Astrocyte (in vitro differentiated cells and primary cell): ENCODE measurements at regions not wholly inside any gene's neighbourhood (a gene's known extent, or its start where the extent isn't known, plus 50 kb on each side); places are given as distances from the start of the nearest gene placed in this dataset.

Experiments
- EZH2 ChIP-seq: IDR thresholded peaks from 2 replicates; pipeline ENCODE4 v1.6.1; 2012; ENCODE audit warnings: mild to moderate bottlenecking, low read length, inconsistent platforms; ENCODE audit not compliant: insufficient read depth
- TF ChIP-seq, protein P1 (sequence below): IDR thresholded peaks from 2 replicates; pipeline ENCODE4 v1.5.1; 2011; ENCODE audit warnings: low read depth, mild to moderate bottlenecking, inconsistent platforms, low read length, moderate library complexity; ENCODE audit not compliant: insufficient read depth

DNA sequence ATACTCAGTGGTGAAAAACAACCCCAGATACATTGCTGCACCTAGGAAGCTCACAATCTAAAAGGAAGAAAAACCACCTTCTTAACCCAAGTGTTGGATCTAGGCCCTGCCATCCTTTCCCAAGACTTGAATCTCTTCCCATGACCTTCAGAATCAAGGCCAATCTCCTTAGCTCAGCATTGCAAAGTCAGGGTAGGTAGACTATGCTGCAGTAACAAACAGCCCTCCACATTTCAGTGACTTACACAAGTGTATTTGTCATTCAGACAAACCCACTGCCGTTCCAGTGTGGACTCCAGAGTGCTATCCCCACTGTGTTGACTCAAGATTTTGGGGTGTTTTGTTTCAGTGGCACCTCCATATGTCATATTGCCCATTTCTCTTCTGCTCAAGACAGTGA, 278.4 kb downstream of the UACA start:
- TF ChIP-seq, protein P1, sequence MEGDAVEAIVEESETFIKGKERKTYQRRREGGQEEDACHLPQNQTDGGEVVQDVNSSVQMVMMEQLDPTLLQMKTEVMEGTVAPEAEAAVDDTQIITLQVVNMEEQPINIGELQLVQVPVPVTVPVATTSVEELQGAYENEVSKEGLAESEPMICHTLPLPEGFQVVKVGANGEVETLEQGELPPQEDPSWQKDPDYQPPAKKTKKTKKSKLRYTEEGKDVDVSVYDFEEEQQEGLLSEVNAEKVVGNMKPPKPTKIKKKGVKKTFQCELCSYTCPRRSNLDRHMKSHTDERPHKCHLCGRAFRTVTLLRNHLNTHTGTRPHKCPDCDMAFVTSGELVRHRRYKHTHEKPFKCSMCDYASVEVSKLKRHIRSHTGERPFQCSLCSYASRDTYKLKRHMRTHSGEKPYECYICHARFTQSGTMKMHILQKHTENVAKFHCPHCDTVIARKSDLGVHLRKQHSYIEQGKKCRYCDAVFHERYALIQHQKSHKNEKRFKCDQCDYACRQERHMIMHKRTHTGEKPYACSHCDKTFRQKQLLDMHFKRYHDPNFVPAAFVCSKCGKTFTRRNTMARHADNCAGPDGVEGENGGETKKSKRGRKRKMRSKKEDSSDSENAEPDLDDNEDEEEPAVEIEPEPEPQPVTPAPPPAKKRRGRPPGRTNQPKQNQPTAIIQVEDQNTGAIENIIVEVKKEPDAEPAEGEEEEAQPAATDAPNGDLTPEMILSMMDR = no peak
- TF ChIP-seq EZH2 = no peak
